SK-N-SH (cell line): ENCODE measurements at regions not wholly inside any gene's neighbourhood (a gene's known extent, or its start where the extent isn't known, plus 50 kb on each side); places are given as distances from the start of the nearest gene placed in this dataset.

Experiments
- CTCF ChIA-PET: fragments of 300-600, 350-600 bp; formaldehyde crosslinking; extraction: SDS; loops from one replicate; lab custom pipeline; 2021; lab: Yijun Ruan, JAX
- POLR2A ChIA-PET: fragments of 350-600 bp; sonication (Branson Sonifier 250); formaldehyde crosslinking; extraction: SDS; loops from one replicate; lab custom pipeline; 2020; ENCODE audit warnings: antibody characterized with exemption, inconsistent platforms; lab: Yijun Ruan, JAX
- DNase-seq: peaks from one replicate; pipeline ENCODE4 v3.0.0; 2012
- H2AFZ ChIP-seq: fragments of 200-600 bp; sonication (generic); 2 replicates; pipeline ENCODE4 v1.8.1; 2016; ENCODE audit warnings: antibody characterized with exemption, mild to moderate bottlenecking, low read depth
- H3F3A ChIP-seq: fragments of 200-600 bp; sonication (generic); replicated peaks from 2 replicates; pipeline ENCODE3; 2016; ENCODE audit warnings: antibody characterized with exemption, mild to moderate bottlenecking; ENCODE audit not compliant: insufficient read depth
- H3K27ac ChIP-seq, 2 experiments: fragments of 200-500 bp in 1 of 2; fragments of 200-600 bp in 1 of 2; sonication (Bioruptor generic) in 1 of 2; sonication (generic), shearing (Covaris generic) in 1 of 2; 2 replicates each; pipeline versions ENCODE4 v1.5.1 to v1.6.1; 2014 to 2016; ENCODE audit warnings: low read depth in 2 of 2, inconsistent platforms in 1 of 2, low read length in 1 of 2, mild to moderate bottlenecking in 1 of 2, mixed read lengths in 1 of 2
- H3K27me3 ChIP-seq: fragments of 200-600 bp; sonication (generic), shearing (Covaris generic); 2 replicates; pipeline ENCODE4 v1.6.1; 2016; ENCODE audit warnings: mixed run types; ENCODE audit not compliant: insufficient read depth
- H3K36me3 ChIP-seq, 2 experiments: fragments of 200-500 bp in 1 of 2; fragments of 200-600 bp in 1 of 2; sonication (Bioruptor generic) in 1 of 2; sonication (generic) in 1 of 2; replicated peaks in 1 of 2; 2 replicates each; pipeline versions ENCODE3 to v1.5.1; 2014 to 2016; ENCODE audit warnings: low read length in 1 of 2, mild to moderate bottlenecking in 1 of 2; ENCODE audit not compliant: insufficient read depth in 2 of 2, control insufficient read depth in 1 of 2
- H3K4me1 ChIP-seq, 2 experiments: fragments of 200-500 bp in 1 of 2; fragments of 200-600 bp in 1 of 2; sonication (Bioruptor generic) in 1 of 2; sonication (generic), shearing (Covaris generic) in 1 of 2; 2 replicates each; pipeline versions ENCODE4 v1.5.1 to v1.6.1; 2014 to 2016; ENCODE audit warnings: low read depth in 1 of 2, low read length in 1 of 2, mixed run types in 1 of 2; ENCODE audit not compliant: insufficient read depth in 2 of 2, control insufficient read depth in 1 of 2
- H3K4me2 ChIP-seq: fragments of 200-600 bp; sonication (generic), shearing (Covaris generic); 2 replicates; pipeline ENCODE4 v1.6.1; 2017; ENCODE audit warnings: mixed run types
- H3K4me3 ChIP-seq, 2 experiments: fragments of 200-500 bp in 1 of 2; fragments of 200-600 bp in 1 of 2; sonication (Bioruptor generic) in 1 of 2; sonication (generic), shearing (Covaris generic) in 1 of 2; 2 replicates each; pipeline versions ENCODE4 v1.5.1 to v1.8.1; 2014 to 2016; ENCODE audit warnings: low read depth in 2 of 2, inconsistent platforms in 1 of 2, low read length in 1 of 2, mild to moderate bottlenecking in 1 of 2, mixed read lengths in 1 of 2, moderate library complexity in 1 of 2
- H3K79me2 ChIP-seq: fragments of 200-600 bp; sonication (generic); 2 replicates; pipeline ENCODE4 v1.8.1; 2017; ENCODE audit warnings: mild to moderate bottlenecking; ENCODE audit not compliant: insufficient read depth
- H3K9ac ChIP-seq: fragments of 200-600 bp; sonication (generic); 2 replicates; pipeline ENCODE4 v1.6.1; 2017; ENCODE audit warnings: mixed run types
- H3K9me2 ChIP-seq: fragments of 200-600 bp; sonication (generic); 2 replicates; pipeline ENCODE4 v1.6.1; 2017; ENCODE audit warnings: mixed run types
- H3K9me3 ChIP-seq: fragments of 200-600 bp; sonication (generic); 2 replicates; pipeline ENCODE4 v1.6.1; 2017; ENCODE audit warnings: mixed run types, mild to moderate bottlenecking, moderate library complexity
- H4K20me1 ChIP-seq: fragments of 200-600 bp; sonication (generic); 2 replicates; pipeline ENCODE4 v1.6.1; 2017; ENCODE audit warnings: mild to moderate bottlenecking, mixed run types; ENCODE audit not compliant: insufficient read depth
- CHD2 ChIP-seq: fragments of 150-350 bp; IDR thresholded peaks from 2 replicates; pipeline ENCODE4 v1.6.1; 2018; ENCODE audit warnings: low read length; ENCODE audit not compliant: partially characterized antibody
- EP300 ChIP-seq, 2 experiments: IDR thresholded peaks; 2 replicates each; pipeline versions ENCODE4 v1.4.0 to v1.6.1; 2012; ENCODE audit warnings: borderline replicate concordance in 1 of 2, low read depth in 1 of 2, low read length in 1 of 2
- FOXJ3 ChIP-seq: sonication (generic); formaldehyde crosslinking; IDR thresholded peaks from 2 replicates; pipeline ENCODE4 v1.5.1; 2020; ENCODE audit warnings: mild to moderate bottlenecking, missing genetic modification reagents
- GATA2 ChIP-seq: sonication (generic); formaldehyde crosslinking; IDR thresholded peaks from 2 replicates; pipeline ENCODE4 v1.5.0; 2020; ENCODE audit warnings: mild to moderate bottlenecking, missing genetic modification reagents
- JUND ChIP-seq: IDR thresholded peaks from 2 replicates; pipeline ENCODE4 v1.4.0; 2012
- MXI1 ChIP-seq: IDR thresholded peaks from 2 replicates; pipeline ENCODE4 v1.6.1; 2012; ENCODE audit warnings: mild to moderate bottlenecking, low read depth, low read length, improper control_type of control experiment
- NFIC ChIP-seq: IDR thresholded peaks from 2 replicates; pipeline ENCODE4 v1.4.0; 2012; ENCODE audit warnings: borderline replicate concordance
- RAD21 ChIP-seq: IDR thresholded peaks from 2 replicates; pipeline ENCODE4 v1.6.1; 2012; ENCODE audit warnings: mild to moderate bottlenecking, low read length
- RCOR1 ChIP-seq: fragments of 150-350 bp; IDR thresholded peaks from 2 replicates; pipeline ENCODE4 v1.6.1; 2017; ENCODE audit warnings: antibody characterized with exemption, low read length
- TCF12 ChIP-seq: IDR thresholded peaks from 2 replicates; pipeline ENCODE4 v1.4.0; 2012
- TEAD4 ChIP-seq: IDR thresholded peaks from 2 replicates; pipeline ENCODE4 v1.4.0; 2012; ENCODE audit warnings: mild to moderate bottlenecking, borderline replicate concordance; ENCODE audit not compliant: insufficient read depth
- WGBS: methylation state at CpG from one replicate; pipeline ENCODE4 v1.1.6; 2017; ENCODE audit warnings: low lambda C conversion rate; 5-methylcytosine and 5-hydroxymethylcytosine counted together
- TF ChIP-seq, protein P1 (sequence below): fragments of 150-350 bp; IDR thresholded peaks from 2 replicates; pipeline ENCODE4 v1.6.1; 2017; ENCODE audit warnings: antibody characterized with exemption, low read length, low read depth, borderline replicate concordance
- TF ChIP-seq, protein P2 (sequence below): IDR thresholded peaks from 2 replicates; pipeline ENCODE4 v1.4.0; 2012; ENCODE audit warnings: low read depth, borderline replicate concordance
- TF ChIP-seq, protein P3 (sequence below): IDR thresholded peaks from 2 replicates; pipeline ENCODE4 v1.4.0; 2012; ENCODE audit warnings: low read depth

DNA sequence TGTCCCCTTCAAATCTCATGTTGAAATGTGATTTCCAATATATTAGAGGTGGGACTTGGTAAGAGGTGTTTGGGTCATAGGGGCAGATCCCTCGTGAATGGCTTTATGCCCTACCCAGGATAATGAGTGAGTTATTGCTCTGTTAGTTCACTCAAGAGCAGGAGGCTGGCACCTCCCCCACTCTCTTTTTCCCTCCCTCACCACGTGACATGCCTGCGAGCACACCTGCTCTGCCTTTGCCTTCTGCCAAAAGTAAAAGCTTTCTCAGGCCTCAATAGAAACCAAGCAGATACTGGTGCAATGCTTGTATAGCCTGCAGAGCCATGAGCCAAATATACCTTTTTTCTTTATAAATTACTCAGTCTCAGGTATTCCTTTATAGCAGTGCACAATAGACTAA is 286.3 kb upstream of the UGT8 start:
- Histone ChIP-seq H3F3A (peaks cover 3% of the 10 kb centered on the region), H3K9ac (no peak overlapping the region)
- DNase-seq, result no peak
- TF ChIP-seq MXI1 (no peak), FOXJ3 (CRISPR knock-in tag) (no peak)
- TF ChIP-seq, protein P1, sequence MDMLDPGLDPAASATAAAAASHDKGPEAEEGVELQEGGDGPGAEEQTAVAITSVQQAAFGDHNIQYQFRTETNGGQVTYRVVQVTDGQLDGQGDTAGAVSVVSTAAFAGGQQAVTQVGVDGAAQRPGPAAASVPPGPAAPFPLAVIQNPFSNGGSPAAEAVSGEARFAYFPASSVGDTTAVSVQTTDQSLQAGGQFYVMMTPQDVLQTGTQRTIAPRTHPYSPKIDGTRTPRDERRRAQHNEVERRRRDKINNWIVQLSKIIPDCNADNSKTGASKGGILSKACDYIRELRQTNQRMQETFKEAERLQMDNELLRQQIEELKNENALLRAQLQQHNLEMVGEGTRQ, result no peak
- TF ChIP-seq, all 33 proteins: peak for 0
- Histone ChIP-seq H4K20me1 (no peaks in the 10 kb centered on the region), H3K9me2 (no peaks in the 10 kb centered on the region), H3K4me1 (peaks cover 4 to 6% of the 10 kb centered on the region in 2 experiments; a peak in 2 of 4 replicates), H3K36me3 (peaks cover 0 to 3% of the 10 kb centered on the region in 2 experiments), H3K27ac (no peak overlapping the region), H3K79me2 (no peaks in the 10 kb centered on the region), H3K4me2 (no peak overlapping the region), H3K27me3 (no peaks in the 10 kb centered on the region), H2AFZ (no peak overlapping the region), H3K9me3 (no peaks in the 10 kb centered on the region), H3K4me3 (no peak overlapping the region)
- ChIA-PET CTCF (no interaction called here), POLR2A (no interaction called here)
- WGBS, result 87% methylated on average over 3 of the region's 3 CpGs

DNA sequence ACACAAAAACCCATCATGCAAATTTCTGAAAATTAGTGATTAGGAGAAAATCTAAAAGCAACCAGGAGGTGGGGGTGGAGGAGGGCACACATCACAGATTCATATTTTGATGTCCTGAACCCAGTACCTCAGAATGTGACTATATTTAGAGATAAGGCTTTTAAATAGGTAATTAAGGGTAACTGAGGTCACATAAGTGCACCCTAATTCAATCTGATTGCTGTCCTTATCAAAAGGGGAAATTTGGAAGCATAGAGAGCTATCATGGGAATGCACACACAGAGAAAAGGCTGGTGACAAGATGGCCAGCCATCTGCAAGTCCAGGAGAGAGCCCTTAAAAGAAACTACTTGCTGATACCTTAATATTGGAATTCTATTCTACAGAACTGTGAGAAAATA is 281.8 kb upstream of the UGT8 start:
- no peak overlapping the region for H3K4me2 ChIP-seq
- no peaks in the 10 kb centered on the region for H4K20me1 ChIP-seq
- peaks cover 0 to 8% of the 10 kb centered on the region in 2 experiments; a peak in 1 of 4 replicates for H3K4me1 ChIP-seq
- POLR2A ChIA-PET, result no interaction called here
- no peaks in the 10 kb centered on the region for H3K79me2 ChIP-seq
- no peaks in the 10 kb centered on the region for H3F3A ChIP-seq
- H3K4me3 ChIP-seq, result no peak overlapping the region
- TF ChIP-seq RCOR1 (peak; percentile 97), CHD2 (peak; percentile 67), GATA2 (CRISPR knock-in tag) (peak; percentile 87), NFIC (no peak), JUND (no peak), TEAD4 (peak; percentile 64; the same call in 1 of the 2 replicates), TCF12 (peak; percentile 35; the same call in 1 of the 2 replicates), RAD21 (peak; percentile 37), EP300 (IDR thresholded peaks at IDR 0.05; ENCODE audit: borderline replicate concordance in 1 of 2, low read depth in 1 of 2, low read length in 1 of 2) (peak in 1 of 2 experiments; percentile 93; a peak in 2 of 4 replicates)
- TF ChIP-seq, protein P2, sequence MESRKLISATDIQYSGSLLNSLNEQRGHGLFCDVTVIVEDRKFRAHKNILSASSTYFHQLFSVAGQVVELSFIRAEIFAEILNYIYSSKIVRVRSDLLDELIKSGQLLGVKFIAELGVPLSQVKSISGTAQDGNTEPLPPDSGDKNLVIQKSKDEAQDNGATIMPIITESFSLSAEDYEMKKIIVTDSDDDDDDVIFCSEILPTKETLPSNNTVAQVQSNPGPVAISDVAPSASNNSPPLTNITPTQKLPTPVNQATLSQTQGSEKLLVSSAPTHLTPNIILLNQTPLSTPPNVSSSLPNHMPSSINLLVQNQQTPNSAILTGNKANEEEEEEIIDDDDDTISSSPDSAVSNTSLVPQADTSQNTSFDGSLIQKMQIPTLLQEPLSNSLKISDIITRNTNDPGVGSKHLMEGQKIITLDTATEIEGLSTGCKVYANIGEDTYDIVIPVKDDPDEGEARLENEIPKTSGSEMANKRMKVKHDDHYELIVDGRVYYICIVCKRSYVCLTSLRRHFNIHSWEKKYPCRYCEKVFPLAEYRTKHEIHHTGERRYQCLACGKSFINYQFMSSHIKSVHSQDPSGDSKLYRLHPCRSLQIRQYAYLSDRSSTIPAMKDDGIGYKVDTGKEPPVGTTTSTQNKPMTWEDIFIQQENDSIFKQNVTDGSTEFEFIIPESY, result no peak
- TF ChIP-seq, protein P3, sequence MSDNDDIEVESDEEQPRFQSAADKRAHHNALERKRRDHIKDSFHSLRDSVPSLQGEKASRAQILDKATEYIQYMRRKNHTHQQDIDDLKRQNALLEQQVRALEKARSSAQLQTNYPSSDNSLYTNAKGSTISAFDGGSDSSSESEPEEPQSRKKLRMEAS, result no peak
- TF ChIP-seq, protein P1, result no peak
- CTCF ChIA-PET, result interaction anchor here (1.0 to 1.2 kb wide), 2 partner anchors 61 to 337 kb away, joined by 4 read pairs; partner anchors contain the start of gene ARSJ
- H3K9ac ChIP-seq, result no peak overlapping the region
- no peaks in the 10 kb centered on the region for H3K9me2 ChIP-seq
- H3K27me3 ChIP-seq, result no peaks in the 10 kb centered on the region
- H3K27ac ChIP-seq, result peak overlapping the region; percentile 21 to 87; a peak in 2 of 4 replicates
- peaks cover 0 to 3% of the 10 kb centered on the region in 2 experiments for H3K36me3 ChIP-seq
- no peaks in the 10 kb centered on the region for H3K9me3 ChIP-seq
- H2AFZ ChIP-seq, result no peak overlapping the region
- peak; percentile 46 for DNase-seq
